ENCODE measurements at regions not wholly inside any gene's neighbourhood (a gene's known extent, or its start where the extent isn't known, plus 50 kb on each side); places are given as distances from the start of the nearest gene placed in this dataset.

DNA sequence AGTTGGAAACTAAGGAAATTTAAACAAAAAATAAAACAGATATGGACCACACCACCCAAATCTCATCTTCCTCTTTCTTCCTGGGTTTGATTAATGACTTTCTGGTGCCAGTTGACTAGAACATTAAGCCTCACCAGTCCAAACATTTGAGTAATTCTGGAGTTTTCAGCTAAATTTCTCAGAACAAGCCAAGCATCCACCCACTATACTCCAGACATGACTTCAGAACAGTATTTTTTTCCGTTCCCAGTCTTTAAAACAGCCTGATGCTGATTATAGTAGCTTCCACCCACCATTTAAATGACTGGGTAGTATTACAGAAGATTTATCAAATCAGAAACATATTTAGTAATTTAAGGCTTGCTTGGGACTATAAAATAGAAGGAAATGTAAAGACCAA is 230.9 kb upstream of the UBASH3B start:
- Mint-ChIP-seq H3K4me3 (no peak overlapping the region), H3K27me3 (ENCODE audit: low read depth) (no peaks in the 10 kb centered on the region), H3K4me1 (peaks cover 34% of the 10 kb centered on the region), H3K36me3 (no peaks in the 10 kb centered on the region), H3K9me3 (no peaks in the 10 kb centered on the region), H3K27ac (no peak overlapping the region)
- POLR2A ChIA-PET, result no interaction called here
- CTCF ChIA-PET, result no interaction called here
- TF ChIP-seq, protein P1, sequence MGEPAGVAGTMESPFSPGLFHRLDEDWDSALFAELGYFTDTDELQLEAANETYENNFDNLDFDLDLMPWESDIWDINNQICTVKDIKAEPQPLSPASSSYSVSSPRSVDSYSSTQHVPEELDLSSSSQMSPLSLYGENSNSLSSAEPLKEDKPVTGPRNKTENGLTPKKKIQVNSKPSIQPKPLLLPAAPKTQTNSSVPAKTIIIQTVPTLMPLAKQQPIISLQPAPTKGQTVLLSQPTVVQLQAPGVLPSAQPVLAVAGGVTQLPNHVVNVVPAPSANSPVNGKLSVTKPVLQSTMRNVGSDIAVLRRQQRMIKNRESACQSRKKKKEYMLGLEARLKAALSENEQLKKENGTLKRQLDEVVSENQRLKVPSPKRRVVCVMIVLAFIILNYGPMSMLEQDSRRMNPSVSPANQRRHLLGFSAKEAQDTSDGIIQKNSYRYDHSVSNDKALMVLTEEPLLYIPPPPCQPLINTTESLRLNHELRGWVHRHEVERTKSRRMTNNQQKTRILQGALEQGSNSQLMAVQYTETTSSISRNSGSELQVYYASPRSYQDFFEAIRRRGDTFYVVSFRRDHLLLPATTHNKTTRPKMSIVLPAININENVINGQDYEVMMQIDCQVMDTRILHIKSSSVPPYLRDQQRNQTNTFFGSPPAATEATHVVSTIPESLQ (CRISPR knock-in tag; IDR thresholded peaks at IDR 0.05), result no peak
- TF ChIP-seq ELF4 (CRISPR knock-in tag; IDR thresholded peaks at IDR 0.05; ENCODE audit: low read depth) (no peak), GRHL2 (CRISPR knock-in tag; IDR thresholded peaks at IDR 0.05; ENCODE audit: insufficient replicate concordance, severe bottlenecking) (no peak), EMX1 (CRISPR knock-in tag; IDR thresholded peaks at IDR 0.05) (no peak), SMAD4 (CRISPR knock-in tag; IDR thresholded peaks at IDR 0.05) (no peak), NFATC4 (CRISPR knock-in tag; IDR thresholded peaks at IDR 0.05) (no peak), ZNF219 (CRISPR knock-in tag; IDR thresholded peaks at IDR 0.05; ENCODE audit: borderline replicate concordance) (no peak), RORB (CRISPR knock-in tag; IDR thresholded peaks at IDR 0.05) (no peak), NR1H2 (CRISPR knock-in tag; IDR thresholded peaks at IDR 0.05) (no peak), NFE2L1 (CRISPR knock-in tag; IDR thresholded peaks at IDR 0.05) (no peak), JAZF1 (CRISPR knock-in tag; IDR thresholded peaks at IDR 0.05) (no peak)
- TF ChIP-seq, protein P2, sequence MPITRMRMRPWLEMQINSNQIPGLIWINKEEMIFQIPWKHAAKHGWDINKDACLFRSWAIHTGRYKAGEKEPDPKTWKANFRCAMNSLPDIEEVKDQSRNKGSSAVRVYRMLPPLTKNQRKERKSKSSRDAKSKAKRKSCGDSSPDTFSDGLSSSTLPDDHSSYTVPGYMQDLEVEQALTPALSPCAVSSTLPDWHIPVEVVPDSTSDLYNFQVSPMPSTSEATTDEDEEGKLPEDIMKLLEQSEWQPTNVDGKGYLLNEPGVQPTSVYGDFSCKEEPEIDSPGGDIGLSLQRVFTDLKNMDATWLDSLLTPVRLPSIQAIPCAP (CRISPR knock-in tag; IDR thresholded peaks at IDR 0.05), result no peak
- TF ChIP-seq, protein P3, sequence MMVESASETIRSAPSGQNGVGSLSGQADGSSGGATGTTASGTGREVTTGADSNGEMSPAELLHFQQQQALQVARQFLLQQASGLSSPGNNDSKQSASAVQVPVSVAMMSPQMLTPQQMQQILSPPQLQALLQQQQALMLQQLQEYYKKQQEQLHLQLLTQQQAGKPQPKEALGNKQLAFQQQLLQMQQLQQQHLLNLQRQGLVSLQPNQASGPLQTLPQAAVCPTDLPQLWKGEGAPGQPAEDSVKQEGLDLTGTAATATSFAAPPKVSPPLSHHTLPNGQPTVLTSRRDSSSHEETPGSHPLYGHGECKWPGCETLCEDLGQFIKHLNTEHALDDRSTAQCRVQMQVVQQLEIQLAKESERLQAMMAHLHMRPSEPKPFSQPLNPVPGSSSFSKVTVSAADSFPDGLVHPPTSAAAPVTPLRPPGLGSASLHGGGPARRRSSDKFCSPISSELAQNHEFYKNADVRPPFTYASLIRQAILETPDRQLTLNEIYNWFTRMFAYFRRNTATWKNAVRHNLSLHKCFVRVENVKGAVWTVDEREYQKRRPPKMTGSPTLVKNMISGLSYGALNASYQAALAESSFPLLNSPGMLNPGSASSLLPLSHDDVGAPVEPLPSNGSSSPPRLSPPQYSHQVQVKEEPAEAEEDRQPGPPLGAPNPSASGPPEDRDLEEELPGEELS (CRISPR knock-in tag; IDR thresholded peaks at IDR 0.05), result no peak
- TF ChIP-seq, protein P4, sequence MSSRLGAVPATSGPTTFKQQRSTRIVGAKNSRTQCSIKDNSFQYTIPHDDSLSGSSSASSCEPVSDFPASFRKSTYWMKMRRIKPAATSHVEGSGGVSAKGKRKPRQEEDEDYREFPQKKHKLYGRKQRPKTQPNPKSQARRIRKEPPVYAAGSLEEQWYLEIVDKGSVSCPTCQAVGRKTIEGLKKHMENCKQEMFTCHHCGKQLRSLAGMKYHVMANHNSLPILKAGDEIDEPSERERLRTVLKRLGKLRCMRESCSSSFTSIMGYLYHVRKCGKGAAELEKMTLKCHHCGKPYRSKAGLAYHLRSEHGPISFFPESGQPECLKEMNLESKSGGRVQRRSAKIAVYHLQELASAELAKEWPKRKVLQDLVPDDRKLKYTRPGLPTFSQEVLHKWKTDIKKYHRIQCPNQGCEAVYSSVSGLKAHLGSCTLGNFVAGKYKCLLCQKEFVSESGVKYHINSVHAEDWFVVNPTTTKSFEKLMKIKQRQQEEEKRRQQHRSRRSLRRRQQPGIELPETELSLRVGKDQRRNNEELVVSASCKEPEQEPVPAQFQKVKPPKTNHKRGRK (CRISPR knock-in tag; IDR thresholded peaks at IDR 0.05; ENCODE audit: borderline replicate concordance), result no peak
- ATAC-seq (no peak), DNase-seq (ENCODE audit: low spot score) (no peak)

DNA sequence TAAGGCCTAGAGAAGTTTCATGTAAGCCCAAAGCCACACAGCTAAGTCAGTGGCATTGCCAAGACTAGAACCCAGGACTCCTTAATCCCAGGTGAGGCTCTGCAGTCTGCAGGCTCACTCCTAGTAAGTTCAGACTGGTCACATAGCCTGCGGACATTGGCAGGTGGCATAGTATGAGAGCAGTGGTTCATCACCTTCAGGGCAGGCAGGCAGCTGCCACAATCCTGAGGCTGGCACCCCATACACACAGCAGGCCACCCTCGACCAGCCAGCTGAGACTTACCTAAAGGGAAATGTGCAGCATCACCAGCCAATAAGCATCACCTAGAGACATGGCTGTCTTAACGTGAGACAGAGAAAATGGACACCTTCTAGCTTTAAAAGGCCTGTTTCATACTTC is 231.6 kb upstream of the UBASH3B start:
- no peaks in the 10 kb centered on the region for H3K9me3 Mint-ChIP-seq
- ATAC-seq (no peak), DNase-seq (ENCODE audit: low spot score) (no peak)
- CTCF ChIA-PET, result interaction anchor here (0.6 to 1.2 kb wide), 2 partner anchors 82 to 255 kb away, joined by 4 read pairs; no protein-coding TSS in a partner anchor
- H3K27ac Mint-ChIP-seq, result no peak overlapping the region
- no peaks in the 10 kb centered on the region for H3K36me3 Mint-ChIP-seq
- TF ChIP-seq ZNF219 (CRISPR knock-in tag; IDR thresholded peaks at IDR 0.05; ENCODE audit: borderline replicate concordance) (no peak), ETV6 (CRISPR knock-in tag; IDR thresholded peaks at IDR 0.05) (no peak), ZNF317 (CRISPR knock-in tag; IDR thresholded peaks at IDR 0.05; ENCODE audit: borderline replicate concordance, low read depth) (no peak)
- TF ChIP-seq, protein P5, sequence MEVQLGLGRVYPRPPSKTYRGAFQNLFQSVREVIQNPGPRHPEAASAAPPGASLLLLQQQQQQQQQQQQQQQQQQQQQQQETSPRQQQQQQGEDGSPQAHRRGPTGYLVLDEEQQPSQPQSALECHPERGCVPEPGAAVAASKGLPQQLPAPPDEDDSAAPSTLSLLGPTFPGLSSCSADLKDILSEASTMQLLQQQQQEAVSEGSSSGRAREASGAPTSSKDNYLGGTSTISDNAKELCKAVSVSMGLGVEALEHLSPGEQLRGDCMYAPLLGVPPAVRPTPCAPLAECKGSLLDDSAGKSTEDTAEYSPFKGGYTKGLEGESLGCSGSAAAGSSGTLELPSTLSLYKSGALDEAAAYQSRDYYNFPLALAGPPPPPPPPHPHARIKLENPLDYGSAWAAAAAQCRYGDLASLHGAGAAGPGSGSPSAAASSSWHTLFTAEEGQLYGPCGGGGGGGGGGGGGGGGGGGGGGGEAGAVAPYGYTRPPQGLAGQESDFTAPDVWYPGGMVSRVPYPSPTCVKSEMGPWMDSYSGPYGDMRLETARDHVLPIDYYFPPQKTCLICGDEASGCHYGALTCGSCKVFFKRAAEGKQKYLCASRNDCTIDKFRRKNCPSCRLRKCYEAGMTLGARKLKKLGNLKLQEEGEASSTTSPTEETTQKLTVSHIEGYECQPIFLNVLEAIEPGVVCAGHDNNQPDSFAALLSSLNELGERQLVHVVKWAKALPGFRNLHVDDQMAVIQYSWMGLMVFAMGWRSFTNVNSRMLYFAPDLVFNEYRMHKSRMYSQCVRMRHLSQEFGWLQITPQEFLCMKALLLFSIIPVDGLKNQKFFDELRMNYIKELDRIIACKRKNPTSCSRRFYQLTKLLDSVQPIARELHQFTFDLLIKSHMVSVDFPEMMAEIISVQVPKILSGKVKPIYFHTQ (CRISPR knock-in tag; IDR thresholded peaks at IDR 0.05), result no peak
- H3K4me3 Mint-ChIP-seq, result no peak overlapping the region
- POLR2A ChIA-PET, result no interaction called here
- no peaks in the 10 kb centered on the region for H3K27me3 Mint-ChIP-seq (ENCODE audit: low read depth)
- H3K4me1 Mint-ChIP-seq, result peaks cover 38% of the 10 kb centered on the region

All from WTC11 (cell line).